Stimulated activated CD4-positive, alpha-beta T cell treated with anti-CD3 and anti-CD28 coated beads, Interleukin-12 subunit alpha, Interleukin-12 subunit beta, amount 100 ng/mL, for 48 hours (primary cell): ENCODE measurements at regions not wholly inside any gene's neighbourhood (a gene's known extent, or its start where the extent isn't known, plus 50 kb on each side); places are given as distances from the start of the nearest gene placed in this dataset.
"Not testable (repeated sequence)": the region's sequence is repeated elsewhere in the genome, so short reads cannot be mapped to it uniquely, and the experiment has no call there.

Experiments used
- DNase-seq, 3 donors: peaks; one replicate each; pipeline ENCODE4 v3.0.0-alpha.2; 2020; ENCODE audit warnings: low read depth in 2 of 3, low spot score in 1 of 3

DNA sequence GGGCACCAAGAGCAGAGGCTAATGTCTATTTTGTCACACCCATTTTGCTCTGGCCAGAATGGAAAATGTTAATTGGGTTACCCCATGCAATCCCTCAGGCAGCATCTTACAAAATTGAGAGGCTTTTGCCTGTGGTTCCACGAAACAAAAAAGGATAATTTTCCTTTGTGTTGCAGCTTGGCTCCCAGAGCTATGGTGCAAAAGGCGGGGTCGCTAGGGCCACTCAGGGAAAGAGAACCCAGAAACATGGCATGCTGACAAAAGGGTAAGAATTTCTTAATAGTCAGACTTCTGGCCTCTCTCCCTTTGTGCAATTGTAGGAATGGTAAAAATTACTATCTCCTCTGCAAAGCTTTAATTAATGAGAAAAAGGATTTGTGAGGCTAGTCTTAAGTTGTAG, 119.6 kb upstream of the BANK1 start:
- no peak for DNase-seq

DNA sequence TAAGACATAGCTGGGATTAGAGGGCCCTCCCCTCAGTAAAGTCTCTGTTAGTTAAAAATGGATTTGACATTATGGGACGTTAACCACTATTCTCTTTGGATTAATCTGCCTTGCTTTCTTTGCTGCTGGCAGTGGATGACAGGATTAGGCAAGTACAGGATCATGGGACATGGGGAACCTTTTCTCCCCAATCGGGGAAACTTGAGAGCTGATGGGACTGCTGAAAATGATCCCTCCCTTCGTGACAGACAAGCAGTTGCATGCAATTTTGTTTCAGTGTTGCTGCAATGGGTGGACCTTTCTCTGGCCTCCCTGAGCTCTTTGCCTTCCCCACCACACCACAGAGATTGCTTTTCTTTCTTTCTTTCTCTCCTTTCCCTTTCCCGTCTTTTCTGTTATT, 120.2 kb upstream of the BANK1 start:
- no peak for DNase-seq

DNA sequence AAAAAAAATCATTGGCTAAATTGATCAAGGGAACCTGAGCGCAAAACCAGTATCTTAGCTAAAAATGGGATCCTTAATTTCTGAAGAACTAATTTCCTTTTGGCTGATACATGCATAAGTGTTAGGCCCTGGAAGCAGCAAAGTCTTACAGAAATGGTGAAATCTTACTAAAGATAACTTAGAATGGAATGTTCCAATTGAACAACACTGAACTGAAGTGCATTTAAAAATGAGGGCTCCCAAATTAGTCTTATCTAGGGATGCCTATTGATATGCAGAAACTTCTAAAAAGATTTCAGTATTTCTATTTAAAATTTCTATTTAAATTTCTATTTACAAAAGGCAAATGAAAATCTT, 120.7 kb upstream of the BANK1 start:
- no peak for DNase-seq

DNA sequence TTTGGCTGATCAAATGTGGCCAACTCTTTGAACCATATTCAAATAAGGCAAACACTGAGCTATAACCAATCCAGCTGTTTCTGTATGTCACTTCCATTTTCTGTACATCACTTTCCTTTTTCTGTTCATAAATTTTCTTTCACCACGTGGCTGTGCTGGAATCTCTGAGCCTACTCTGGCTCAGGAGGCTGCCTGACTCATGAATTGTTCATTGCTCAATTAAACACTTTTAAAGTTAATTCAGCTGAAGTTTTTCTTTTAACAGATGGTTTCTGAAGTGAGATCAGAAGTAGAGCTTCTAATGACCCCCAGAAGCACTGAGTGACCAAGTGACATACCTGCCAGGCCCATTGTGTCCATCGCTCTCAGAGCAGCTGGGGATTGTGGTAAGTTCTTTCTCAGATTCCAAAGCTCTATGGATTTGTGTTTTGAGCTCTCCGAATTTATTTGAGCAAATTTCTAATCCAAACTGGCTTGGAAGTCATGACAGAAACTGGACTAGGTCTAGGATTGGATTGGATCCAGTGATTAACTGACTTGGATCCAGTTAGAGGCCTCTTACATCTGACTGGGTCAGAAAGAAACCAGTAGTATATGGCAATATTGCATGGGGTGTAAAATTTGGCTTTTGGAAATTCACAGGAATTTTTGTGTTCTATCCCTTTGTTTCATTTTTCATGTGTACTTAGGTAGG, 121.2 kb upstream of the BANK1 start:
- DNase-seq, result no peak

DNA sequence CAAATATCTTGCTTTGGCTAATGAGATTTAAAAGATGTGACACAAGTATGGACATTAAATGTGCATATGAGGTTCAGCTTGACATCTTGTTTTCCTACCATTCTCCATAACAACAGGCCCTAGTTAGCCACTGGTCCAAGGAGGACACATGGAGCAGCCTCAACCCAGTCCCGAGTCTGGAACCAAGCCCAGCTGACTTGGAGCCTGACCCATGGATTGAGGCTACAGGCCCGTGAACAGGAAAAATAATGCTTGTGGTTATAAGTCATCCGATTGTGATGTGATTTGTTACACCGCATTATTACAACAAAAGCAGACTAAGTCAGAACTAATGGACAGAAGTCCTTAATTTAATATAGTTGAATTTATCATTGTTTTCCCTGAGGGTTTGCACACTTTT, 123.2 kb upstream of the BANK1 start:
- no peak for DNase-seq

DNA sequence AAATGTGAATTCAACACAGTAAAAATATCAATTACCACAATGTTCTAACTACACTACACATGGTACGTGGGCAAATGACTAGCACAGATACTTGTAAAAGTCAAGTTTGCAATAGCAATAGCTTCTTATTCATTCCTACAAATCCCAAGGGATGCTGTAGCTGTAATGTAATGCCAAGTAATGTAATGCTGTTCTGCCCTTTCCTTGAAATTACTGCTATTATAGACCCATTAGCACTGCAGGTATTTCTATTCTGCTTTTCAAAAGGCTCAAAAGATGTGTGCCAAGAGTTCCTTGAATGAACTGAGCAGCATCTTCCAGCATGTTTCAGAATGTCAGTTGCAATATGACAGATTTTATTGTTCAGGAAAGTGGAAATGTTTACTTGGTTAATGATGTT, 129.9 kb upstream of the BANK1 start:
- no peak for DNase-seq

DNA sequence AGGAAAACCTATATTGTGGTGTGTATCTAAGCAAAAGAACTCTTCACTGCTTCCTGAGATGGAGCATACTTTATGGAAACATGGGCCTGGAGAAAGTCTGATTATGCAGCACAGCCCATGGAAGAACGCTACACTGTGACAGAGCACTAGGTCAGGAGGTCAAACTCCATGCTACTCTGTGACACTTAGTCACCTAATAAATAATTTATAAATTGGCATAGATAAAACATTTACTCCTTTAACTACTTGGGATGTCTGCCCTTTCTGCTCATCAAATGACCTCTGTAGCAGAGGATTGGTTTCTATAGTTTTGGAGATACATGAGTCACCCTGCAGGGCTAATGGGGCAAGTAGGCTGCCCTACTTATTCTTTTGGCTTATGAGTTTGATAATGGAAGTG, 134.7 kb upstream of the BANK1 start:
- DNase-seq, result no peak

DNA sequence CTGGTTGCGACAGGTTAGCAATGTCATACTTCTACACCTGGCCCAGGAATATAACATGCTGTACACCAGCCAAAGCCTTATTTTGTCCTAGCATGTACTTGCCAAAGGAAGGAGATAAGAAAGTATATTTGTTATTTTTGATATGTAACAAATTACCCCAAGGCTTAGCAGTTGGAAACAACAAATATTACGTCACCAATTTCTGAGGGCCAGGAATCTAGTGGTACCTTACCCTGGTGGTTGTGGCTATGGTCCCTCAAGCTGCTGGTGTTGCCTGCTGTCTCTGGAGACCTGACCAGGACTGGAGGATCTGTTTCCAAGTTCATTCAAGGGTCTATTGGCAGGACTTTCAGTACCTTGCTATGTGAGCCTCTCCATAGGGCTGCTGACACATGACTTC, 135.5 kb upstream of the BANK1 start:
- DNase-seq, result no peak

DNA sequence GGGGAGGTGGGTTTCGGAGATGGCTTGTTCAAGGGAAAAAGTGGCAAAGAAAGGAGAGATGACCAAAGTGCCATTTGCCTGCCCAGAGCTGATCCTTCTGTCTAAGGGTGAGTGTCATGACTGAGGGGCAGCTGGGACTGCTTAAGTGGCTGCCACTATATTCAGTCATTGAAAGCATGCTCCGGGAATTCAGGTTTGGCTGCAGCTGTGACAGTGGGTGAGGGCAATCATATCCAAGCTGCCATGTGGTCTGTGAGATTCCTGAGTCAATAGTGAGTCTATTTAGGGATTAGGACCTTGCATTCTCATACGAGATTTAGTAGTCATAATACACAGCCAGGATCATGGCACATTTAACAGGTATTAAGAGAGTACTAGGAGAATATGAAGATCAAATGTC, 138.8 kb upstream of the BANK1 start:
- DNase-seq, result no peak

DNA sequence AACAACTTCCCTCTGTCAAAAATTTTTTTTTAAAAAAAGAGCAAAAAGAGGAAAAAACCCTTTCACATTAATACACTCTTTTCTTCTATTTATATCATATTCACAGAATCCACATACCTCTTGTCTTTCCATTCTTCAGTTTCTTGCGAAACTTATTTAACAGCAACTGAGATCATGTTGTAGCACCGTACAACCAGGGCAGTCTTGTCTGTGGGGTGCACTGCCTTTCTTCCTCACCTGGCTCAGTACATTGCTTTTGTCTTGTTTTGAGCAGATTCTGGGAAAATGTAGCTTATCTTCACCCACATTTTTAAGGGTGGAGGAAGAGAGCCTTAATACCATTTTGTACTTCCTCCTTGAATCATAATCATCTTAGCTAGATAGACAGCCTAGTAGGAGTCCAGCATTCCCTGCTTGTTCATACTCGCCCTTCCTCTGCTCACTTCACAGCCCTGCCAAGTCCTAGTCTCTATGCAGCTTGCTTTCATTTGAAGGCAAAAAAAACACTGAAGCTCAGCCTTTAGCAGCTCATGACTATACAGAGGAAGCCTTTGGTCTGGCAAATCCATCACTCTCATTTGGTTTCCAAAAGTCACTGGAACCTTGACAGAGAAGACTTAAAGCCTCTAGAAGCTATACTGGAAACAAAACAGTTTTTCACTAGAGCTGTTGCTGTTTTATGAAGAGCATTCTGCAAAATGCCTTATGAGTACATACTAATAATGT, 140.6 kb upstream of the BANK1 start:
- no peak for DNase-seq

DNA sequence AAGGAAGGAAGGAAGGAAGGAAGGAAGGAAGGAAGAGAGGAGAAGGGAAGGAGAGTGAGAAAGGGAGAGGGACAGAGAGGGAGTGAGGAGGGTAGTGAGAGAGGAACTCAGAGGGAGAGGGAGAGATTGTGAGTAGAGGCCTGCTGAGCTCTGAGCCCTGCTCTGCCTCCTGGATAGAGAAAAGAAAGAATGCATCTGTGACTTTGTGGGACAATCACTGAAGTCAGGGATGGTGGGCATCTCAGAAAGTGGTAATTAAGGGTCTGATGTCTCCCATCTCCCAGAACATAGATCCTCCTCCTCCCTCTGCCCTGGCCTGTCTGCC, 142.9 kb upstream of the BANK1 start:
- no peak for DNase-seq

DNA sequence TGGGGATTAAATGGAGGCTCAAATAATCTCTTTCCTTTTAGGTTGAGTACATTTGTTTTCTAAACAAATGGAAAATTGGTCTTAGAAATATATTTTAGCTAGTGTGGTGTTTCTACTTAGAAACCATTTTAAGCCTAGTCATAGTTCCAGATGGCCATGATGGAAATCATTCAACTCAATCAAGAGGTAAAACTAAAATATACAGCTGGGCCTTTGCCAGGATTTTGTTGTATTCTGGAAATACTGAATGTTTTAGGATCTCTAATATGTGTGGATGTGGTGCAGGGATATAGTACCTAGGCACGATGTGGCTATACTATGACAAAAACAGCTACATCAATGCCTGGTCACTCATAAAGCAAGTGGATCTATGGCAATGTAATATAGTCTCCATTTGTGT, 146.0 kb upstream of the BANK1 start:
- no peak for DNase-seq

DNA sequence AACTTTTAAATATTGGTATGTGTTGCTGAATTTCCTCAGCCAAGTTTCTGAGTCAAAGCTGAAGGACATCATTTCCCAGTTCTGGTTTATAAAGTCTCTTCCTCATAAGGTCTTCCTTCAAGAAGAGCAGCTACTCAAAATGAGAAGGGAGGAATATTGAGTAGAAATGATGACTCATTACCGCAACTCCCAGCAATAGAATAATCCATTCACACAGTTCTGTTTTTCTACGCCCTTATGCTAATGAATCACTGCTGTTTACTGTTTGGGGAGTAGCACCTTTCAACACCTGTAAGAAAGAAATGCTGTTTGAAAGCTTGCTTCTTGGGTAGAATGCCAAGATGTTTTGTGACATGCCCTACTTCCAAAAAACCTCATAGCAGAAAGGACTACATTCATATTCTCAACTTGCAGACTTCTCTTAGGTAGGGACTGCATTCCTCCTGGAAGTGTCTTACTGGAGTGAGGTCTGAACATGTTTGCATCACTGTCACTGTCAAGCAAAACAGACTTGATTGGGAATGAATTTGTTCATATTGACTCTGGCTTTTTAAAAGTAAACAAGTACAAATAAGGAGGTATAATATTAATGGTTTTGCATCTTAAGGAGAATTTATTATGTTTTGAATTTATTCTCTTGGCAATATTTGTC, 147.2 kb upstream of the BANK1 start:
- DNase-seq, result no peak

DNA sequence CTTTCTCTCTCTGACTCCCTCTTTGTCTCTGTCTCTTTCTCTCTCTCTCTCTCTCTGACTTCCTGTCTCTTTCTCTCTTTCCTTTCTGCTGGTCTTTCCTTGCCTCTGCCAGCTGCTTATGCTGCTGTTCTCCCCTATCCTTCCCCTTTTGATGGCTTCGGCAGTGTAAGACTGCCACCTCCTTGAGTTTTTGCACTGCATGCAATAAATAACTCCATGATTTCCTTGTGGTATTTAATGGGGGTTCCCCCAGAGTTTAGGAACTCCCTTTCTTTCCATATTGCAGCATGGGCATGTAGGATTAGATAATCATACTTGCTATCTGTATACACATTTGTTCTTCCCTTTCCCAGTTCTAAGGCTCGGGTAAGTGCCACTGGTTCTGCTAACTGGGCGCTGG, 157.8 kb upstream of the BANK1 start:
- DNase-seq, result not testable (repeated sequence)

DNA sequence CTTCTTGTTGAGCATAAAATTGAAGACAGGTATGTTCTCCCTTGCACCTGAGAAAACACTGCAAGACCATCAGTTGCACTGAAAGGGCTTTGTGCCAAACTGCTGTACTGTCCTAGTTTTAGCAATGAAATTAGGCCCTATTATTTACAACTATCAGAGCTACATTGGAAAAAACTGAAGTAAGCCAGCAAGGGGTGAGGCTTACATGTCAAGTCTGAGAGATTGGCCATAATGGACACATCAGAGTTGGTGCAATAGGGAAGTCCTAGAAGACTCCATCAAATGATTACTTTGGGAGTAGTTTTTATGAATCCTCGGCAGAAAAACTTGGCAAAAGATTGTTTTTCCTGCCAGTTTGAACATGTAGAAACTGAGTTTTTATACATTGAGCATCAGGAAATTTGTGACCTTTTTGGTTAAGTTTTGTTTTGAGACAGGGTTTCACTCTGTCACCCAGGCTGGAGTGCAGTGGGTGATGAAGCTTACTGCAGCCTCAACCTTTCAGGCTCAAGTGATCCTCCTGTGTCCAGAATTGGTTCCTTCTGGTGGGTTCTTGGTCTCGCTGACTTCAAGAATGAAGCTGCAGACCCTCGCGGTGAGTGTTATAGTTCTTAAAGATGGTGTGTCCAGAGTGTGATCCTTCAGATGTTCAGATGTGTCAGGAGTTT, 160.1 kb upstream of the BANK1 start:
- DNase-seq, result no peak

DNA sequence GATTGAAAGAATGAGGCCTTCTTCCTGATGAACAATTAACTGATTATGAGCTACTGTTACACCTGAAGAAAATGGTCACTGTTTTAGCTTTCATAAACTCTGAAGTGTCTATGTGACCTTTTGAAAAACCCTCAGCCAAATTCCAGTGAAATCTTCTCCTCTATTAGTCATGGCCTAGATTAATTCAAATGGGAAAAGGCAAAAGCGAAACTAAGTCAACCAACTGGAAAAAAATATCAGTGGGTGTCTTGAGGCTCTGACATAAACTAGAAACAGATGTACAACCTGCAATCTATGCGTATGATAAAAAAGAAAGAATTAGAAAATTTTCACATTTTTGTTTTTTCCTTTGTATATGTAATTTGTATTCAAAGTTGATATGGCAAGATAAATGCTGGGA, 169.4 kb upstream of the BANK1 start:
- DNase-seq, result no peak

DNA sequence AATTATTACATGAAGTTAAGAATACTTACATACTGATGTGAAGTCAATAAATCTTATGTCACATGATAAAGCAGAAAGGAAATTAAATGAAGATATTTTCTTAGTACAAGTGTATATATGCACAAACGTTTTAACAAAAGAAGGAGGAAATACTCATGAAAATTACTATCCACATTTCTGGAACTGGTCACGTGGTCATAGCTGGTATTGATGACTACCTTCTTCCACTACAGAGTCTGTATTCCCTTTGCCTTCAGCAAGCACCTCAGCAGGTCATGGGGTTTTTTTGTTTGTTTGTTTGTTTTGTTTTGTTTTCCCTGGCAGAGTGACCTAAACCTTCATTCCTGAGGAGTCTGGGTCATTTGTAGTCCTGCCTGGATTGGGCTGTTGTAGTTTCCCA, 174.9 kb upstream of the BANK1 start:
- no peak for DNase-seq

DNA sequence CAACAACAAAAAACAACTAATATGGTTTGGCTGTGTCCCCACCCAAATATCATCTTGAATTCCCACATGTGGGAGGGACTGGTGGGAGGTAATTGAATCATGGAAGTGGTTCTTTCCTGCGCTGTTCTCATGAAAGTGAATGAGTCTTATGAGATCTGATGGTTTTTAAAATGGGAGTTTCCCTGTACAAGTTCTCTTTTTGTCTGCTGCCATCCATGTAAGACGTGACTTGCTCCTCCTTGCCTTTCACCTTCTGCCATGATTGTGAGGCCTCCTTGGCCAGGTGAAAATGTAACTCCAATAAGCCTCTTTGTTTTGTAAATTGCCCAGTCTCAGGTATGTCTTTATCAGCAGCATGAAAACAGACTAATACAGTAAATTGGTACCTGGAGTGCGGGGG, 183.5 kb upstream of the BANK1 start:
- not testable (repeated sequence) for DNase-seq

DNA sequence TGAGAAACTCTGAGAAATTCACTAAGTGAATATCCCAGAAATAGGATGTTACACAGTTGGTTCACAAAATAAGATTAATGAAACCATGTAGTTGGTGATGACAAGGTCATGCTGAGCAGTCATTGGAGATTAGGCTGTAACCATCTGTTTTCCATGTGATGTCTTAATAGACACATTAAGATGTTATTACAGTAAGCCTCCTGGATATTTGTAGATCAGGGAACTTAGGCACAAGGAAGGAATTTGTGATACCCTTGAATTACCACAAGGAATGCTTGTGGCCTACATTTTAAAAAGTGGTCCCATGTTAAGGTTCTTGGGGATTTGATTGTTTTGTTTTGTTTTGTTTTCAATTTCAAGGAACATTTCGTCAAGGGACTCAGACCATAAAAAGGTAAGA, 185.6 kb upstream of the BANK1 start:
- DNase-seq, result no peak

DNA sequence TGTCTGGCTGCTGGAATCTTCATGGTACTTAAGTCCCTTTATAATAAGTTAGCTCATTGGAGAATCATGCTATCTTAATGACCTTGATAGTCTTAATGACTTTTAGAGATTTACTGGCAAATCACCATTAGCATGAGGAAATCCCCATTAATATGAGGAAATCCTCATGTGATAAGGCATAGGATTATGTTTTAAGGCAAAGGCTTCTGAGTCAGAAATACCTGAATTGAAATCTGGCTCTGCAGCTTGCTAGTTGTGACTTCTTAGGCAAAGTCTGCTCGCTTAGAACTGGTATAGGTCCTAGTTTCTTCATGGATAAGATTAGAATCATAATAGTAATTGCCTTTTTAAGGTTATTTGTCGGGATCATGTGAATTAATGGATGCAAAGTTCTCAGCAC, 190.2 kb upstream of the BANK1 start:
- no peak for DNase-seq

DNA sequence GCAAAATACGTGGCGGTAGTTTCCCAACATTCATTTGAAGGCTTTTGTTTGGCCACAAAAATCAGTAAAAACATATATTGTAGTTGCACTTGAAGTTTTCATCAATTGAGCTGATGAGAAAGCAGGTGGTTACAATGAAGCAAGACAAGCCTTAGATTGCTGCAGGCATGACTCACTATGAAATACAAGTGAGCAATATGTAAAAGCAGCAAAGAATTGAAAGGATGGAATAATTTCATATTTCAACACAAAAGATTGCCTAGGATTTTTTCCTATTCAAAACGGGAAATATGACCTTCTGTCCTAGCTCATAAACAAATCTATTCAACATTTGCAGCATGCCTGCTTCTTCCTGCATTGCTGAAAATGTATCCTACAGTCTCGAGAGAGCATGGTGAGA, 190.9 kb upstream of the BANK1 start:
- DNase-seq, result no peak
